Osteocyte (in vitro differentiated cells): ENCODE measurements at regions not wholly inside any gene's neighbourhood (a gene's known extent, or its start where the extent isn't known, plus 50 kb on each side); places are given as distances from the start of the nearest gene placed in this dataset.

Experiments used
- DNase-seq: peaks from one replicate; pipeline ENCODE4 v3.0.0; 2021; ENCODE audit warnings: mixed read lengths; ENCODE audit not compliant: unreplicated experiment; ENCODE audit errors: extremely low spot score
- H3K27ac Mint-ChIP-seq: one replicate; pipeline ENCODE4 v1.8.0; 2021; ENCODE audit warnings: mild to moderate bottlenecking, mixed read lengths; ENCODE audit not compliant: unreplicated experiment
- H3K27me3 Mint-ChIP-seq: one replicate; pipeline ENCODE4 v1.8.0; 2021; ENCODE audit warnings: mixed read lengths; ENCODE audit not compliant: unreplicated experiment
- H3K36me3 Mint-ChIP-seq: one replicate; pipeline ENCODE4 v1.8.0; 2021; ENCODE audit warnings: mixed read lengths; ENCODE audit not compliant: unreplicated experiment
- H3K4me1 Mint-ChIP-seq: one replicate; pipeline ENCODE4 v1.8.0; 2021; ENCODE audit warnings: mixed read lengths; ENCODE audit not compliant: unreplicated experiment
- H3K4me3 Mint-ChIP-seq: one replicate; pipeline ENCODE4 v1.8.0; 2021; ENCODE audit warnings: mild to moderate bottlenecking, moderate library complexity, mixed read lengths; ENCODE audit not compliant: unreplicated experiment
- H3K9me3 Mint-ChIP-seq: one replicate; pipeline ENCODE4 v1.8.0; 2021; ENCODE audit warnings: mixed read lengths; ENCODE audit not compliant: unreplicated experiment
- TF ChIP-seq, protein P1 (sequence below): fragments of 200-600 bp; sonication (generic); IDR thresholded peaks from 2 replicates; pipeline ENCODE4 v1.5.0; 2021; ENCODE audit warnings: antibody characterized with exemption, mild to moderate bottlenecking, moderate library complexity

- H3K9me3 Mint-ChIP-seq = no peaks in the 10 kb centered on the region
Measured at GRCh38 chr4:111788099-111788498, 357.2 kb upstream of the FAM241A start.

GRCh38 chr4:111789901-111790640, 355.2 kb upstream of the FAM241A start:
- TF ChIP-seq, protein P1, sequence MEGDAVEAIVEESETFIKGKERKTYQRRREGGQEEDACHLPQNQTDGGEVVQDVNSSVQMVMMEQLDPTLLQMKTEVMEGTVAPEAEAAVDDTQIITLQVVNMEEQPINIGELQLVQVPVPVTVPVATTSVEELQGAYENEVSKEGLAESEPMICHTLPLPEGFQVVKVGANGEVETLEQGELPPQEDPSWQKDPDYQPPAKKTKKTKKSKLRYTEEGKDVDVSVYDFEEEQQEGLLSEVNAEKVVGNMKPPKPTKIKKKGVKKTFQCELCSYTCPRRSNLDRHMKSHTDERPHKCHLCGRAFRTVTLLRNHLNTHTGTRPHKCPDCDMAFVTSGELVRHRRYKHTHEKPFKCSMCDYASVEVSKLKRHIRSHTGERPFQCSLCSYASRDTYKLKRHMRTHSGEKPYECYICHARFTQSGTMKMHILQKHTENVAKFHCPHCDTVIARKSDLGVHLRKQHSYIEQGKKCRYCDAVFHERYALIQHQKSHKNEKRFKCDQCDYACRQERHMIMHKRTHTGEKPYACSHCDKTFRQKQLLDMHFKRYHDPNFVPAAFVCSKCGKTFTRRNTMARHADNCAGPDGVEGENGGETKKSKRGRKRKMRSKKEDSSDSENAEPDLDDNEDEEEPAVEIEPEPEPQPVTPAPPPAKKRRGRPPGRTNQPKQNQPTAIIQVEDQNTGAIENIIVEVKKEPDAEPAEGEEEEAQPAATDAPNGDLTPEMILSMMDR = no peak
- Mint-ChIP-seq H3K4me3 (no peak overlapping the region), H3K9me3 (no peaks in the 10 kb centered on the region), H3K27ac (no peak overlapping the region), H3K36me3 (no peaks in the 10 kb centered on the region), H3K27me3 (peaks cover 3% of the 10 kb centered on the region), H3K4me1 (no peaks in the 10 kb centered on the region)
- no peak for DNase-seq

More at GRCh38 chr4:111788099-111788498, 357.2 kb upstream of the FAM241A start:
- TF ChIP-seq, protein P1 = no peak
- no peak for DNase-seq
- H3K36me3 Mint-ChIP-seq = no peaks in the 10 kb centered on the region
- no peak overlapping the region for H3K27ac Mint-ChIP-seq
- H3K4me1 Mint-ChIP-seq = no peaks in the 10 kb centered on the region
- H3K27me3 Mint-ChIP-seq = peaks cover 6% of the 10 kb centered on the region
- H3K4me3 Mint-ChIP-seq = no peak overlapping the region

GRCh38 chr4:111792632-111793031, 352.6 kb upstream of the FAM241A start:
- DNase-seq = no peak
- Mint-ChIP-seq H3K27ac (no peak overlapping the region), H3K36me3 (no peaks in the 10 kb centered on the region), H3K4me3 (no peak overlapping the region), H3K9me3 (no peaks in the 10 kb centered on the region), H3K27me3 (no peaks in the 10 kb centered on the region), H3K4me1 (no peaks in the 10 kb centered on the region)
- TF ChIP-seq, protein P1 = no peak

DNA sequence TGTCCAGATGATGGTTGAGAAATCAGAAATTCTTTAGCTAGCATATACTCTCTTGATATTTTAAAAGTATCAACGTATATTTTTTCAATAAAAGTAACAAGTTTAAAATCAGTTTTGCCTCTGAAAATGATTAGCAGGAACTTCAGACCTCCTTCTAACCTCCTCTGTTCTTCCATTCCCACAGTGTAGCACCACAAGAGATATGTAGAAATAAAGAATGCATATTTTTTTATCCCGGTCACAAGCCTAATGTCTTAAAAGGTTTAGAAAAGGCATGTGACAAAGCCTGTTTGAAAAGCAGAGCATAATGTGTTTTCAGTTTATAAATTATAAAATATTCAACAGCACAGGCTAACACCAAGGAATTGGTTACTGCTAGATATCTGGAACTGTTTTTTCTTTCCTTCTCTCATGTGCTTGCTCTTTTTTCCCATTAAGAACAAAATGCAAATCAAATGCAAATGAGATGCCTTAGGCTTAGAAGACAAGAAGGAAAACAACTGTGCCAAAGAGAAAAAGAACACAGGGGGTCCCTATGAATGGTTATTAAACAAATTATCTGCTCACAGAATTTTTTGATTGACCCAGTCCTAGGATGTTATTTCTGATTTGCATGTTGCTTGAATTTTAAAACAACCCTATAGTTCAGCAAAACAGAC, 351.7 kb upstream of the FAM241A start:
- no peaks in the 10 kb centered on the region for H3K36me3 Mint-ChIP-seq
- TF ChIP-seq, protein P1 = no peak
- H3K4me3 Mint-ChIP-seq = no peak overlapping the region
- no peaks in the 10 kb centered on the region for H3K4me1 Mint-ChIP-seq
- no peaks in the 10 kb centered on the region for H3K27me3 Mint-ChIP-seq
- H3K9me3 Mint-ChIP-seq = no peaks in the 10 kb centered on the region
- H3K27ac Mint-ChIP-seq = no peak overlapping the region
- DNase-seq = no peak

DNA sequence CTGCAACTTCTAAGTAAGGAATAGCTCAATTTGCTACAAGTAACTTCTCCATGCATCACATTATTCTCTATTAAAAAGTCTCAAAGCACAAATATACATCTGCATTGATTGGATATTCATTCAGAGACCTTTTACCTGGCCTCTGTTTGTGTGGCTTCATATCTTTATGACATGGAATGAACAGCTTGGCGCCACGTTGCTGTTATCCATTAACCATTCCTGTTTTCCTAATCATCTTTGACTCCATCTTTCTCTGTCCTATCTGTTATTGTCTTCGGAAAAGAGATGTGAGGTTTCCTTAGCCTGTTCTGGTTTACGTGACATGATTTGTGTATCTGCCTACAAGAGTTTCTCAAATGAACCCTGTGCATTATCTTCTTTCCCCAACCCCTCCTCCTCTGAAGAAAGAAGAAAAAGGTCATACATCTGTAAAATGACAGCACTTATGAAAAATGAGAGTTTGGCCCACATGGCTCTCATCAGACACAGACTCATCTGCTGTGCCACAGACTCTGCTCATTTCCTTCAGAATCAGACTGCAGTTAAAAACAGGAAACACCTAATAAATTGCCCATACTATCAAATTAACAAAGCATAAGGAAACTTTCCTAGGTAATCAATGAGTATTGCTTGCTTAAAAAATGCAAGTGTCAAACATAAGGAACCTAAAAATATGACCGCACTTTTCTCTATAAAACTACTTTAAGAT, 347.6 kb upstream of the FAM241A start:
- DNase-seq = no peak
- Mint-ChIP-seq H3K36me3 (no peaks in the 10 kb centered on the region), H3K9me3 (no peaks in the 10 kb centered on the region), H3K4me3 (no peak overlapping the region), H3K27ac (no peak overlapping the region), H3K4me1 (no peaks in the 10 kb centered on the region), H3K27me3 (no peaks in the 10 kb centered on the region)
- TF ChIP-seq, protein P1 = no peak
